Mesothelial cell of epicardium (in vitro differentiated cells): ENCODE measurements at regions not wholly inside any gene's neighbourhood (a gene's known extent, or its start where the extent isn't known, plus 50 kb on each side); places are given as distances from the start of the nearest gene placed in this dataset.
"Not testable (repeated sequence)": the region's sequence is repeated elsewhere in the genome, so short reads cannot be mapped to it uniquely, and the experiment has no call there.

Experiments
- DNase-seq, 2 experiments: peaks; one replicate each; pipeline ENCODE4 v3.0.0; 2021; ENCODE audit warnings: low spot score in 2 of 2; ENCODE audit not compliant: unreplicated experiment in 2 of 2
- H3K27ac Mint-ChIP-seq: 2 replicates; pipeline ENCODE4 v1.8.0; 2021; ENCODE audit warnings: mixed read lengths
- H3K27me3 Mint-ChIP-seq: 2 replicates; pipeline ENCODE4 v1.8.0; 2021; ENCODE audit warnings: low read depth, mixed read lengths
- H3K36me3 Mint-ChIP-seq: 2 replicates; pipeline ENCODE4 v1.8.0; 2021; ENCODE audit warnings: mixed read lengths
- H3K4me1 Mint-ChIP-seq: 2 replicates; pipeline ENCODE4 v1.8.0; 2021; ENCODE audit warnings: mixed read lengths
- H3K4me3 Mint-ChIP-seq: 2 replicates; pipeline ENCODE4 v1.8.0; 2021; ENCODE audit warnings: mild to moderate bottlenecking, moderate library complexity, mixed read lengths
- H3K9me3 Mint-ChIP-seq: 2 replicates; pipeline ENCODE4 v1.8.0; 2021; ENCODE audit warnings: mixed read lengths
- TF ChIP-seq, protein P1 (sequence below): fragments of 200-600 bp; sonication (generic); IDR thresholded peaks from one replicate; pipeline ENCODE4 v1.5.0; 2021; ENCODE audit warnings: antibody characterized with exemption; ENCODE audit not compliant: unreplicated experiment

DNA sequence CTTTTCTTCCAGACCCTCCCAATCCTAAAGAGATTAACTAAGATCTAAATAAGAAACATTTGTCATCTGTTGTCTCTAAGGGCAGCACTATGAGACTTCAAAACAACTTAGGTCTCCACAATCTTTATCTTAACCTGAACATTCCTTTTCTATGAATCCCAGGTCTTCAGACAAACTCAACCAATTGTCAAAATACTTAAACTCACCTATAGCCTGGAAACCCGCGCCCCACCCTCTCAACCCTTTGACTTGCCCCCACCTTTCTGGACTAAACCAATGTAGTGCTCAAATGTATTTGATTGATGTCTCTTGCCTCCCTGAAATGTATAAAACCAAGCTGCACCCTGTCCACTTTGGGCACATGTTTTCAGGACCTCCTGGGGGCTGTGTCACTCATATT, 76.5 kb upstream of the DMRT1 start:
- H3K36me3 Mint-ChIP-seq, result peaks cover 3% of the 10 kb centered on the region
- TF ChIP-seq, protein P1, sequence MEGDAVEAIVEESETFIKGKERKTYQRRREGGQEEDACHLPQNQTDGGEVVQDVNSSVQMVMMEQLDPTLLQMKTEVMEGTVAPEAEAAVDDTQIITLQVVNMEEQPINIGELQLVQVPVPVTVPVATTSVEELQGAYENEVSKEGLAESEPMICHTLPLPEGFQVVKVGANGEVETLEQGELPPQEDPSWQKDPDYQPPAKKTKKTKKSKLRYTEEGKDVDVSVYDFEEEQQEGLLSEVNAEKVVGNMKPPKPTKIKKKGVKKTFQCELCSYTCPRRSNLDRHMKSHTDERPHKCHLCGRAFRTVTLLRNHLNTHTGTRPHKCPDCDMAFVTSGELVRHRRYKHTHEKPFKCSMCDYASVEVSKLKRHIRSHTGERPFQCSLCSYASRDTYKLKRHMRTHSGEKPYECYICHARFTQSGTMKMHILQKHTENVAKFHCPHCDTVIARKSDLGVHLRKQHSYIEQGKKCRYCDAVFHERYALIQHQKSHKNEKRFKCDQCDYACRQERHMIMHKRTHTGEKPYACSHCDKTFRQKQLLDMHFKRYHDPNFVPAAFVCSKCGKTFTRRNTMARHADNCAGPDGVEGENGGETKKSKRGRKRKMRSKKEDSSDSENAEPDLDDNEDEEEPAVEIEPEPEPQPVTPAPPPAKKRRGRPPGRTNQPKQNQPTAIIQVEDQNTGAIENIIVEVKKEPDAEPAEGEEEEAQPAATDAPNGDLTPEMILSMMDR, result no peak
- peaks cover 4% of the 10 kb centered on the region for H3K4me1 Mint-ChIP-seq
- H3K27ac Mint-ChIP-seq, result no peak overlapping the region
- no peaks in the 10 kb centered on the region for H3K27me3 Mint-ChIP-seq
- no peak overlapping the region for H3K4me3 Mint-ChIP-seq
- peaks cover 22% of the 10 kb centered on the region for H3K9me3 Mint-ChIP-seq
- no peak for DNase-seq

GRCh38 chr9:767061-767561, 74.4 kb upstream of the DMRT1 start:
- H3K9me3 Mint-ChIP-seq, result peaks cover 42% of the 10 kb centered on the region
- H3K4me3 Mint-ChIP-seq, H3K27me3 Mint-ChIP-seq, H3K4me1 Mint-ChIP-seq, H3K36me3 Mint-ChIP-seq, H3K27ac Mint-ChIP-seq: not testable (repeated sequence)
- peak in 1 of 2 experiments; percentile 28 for DNase-seq

DNA sequence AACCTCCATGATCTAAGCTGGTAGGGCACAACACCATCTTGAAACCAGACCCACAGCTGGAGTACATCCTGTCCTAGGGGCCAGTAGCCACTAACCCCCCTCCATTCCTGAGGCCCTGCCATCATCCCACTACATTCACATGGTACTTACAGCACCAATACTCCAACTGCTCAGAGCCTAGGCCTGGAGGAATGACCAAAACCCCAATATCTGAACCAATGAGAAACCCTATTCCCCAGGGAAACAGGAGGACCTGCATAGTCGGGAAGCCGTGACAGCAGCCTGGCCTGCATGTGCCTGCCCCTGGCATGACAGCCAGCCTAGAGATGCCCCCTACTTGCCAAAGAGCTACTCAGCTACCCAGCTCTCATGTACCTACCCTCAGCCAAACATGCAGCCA, 65.4 kb upstream of the DMRT1 start:
- no peak for DNase-seq
- Mint-ChIP-seq H3K4me1 (no peaks in the 10 kb centered on the region), H3K27me3 (peaks cover 2% of the 10 kb centered on the region), H3K27ac (no peak overlapping the region), H3K4me3 (no peak overlapping the region), H3K36me3 (peaks cover 5% of the 10 kb centered on the region), H3K9me3 (peaks cover 43% of the 10 kb centered on the region)
- TF ChIP-seq, protein P1, result no peak

DNA sequence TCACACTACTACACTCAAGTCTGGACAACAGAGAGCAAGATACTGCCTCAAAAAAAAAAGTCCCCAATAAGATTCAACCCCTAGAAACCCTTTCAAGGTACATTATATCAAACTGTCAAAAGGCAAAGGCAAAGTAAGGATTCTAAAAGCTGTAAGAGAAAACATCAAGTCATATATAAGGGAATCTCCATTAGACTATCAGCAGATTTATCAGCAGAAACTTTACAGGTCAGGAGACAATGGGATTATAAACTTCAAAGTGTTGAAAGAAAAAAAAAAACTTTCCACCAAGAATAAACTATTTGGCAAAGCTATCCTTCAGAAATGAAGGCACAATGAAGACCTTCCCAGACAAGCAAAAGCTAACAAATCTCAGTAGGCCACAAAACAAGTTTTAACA, 63.5 kb upstream of the DMRT1 start:
- TF ChIP-seq, protein P1, result no peak
- no peak for DNase-seq
- H3K36me3 Mint-ChIP-seq, result peaks cover 5% of the 10 kb centered on the region
- H3K4me3 Mint-ChIP-seq, result no peak overlapping the region
- no peak overlapping the region for H3K27ac Mint-ChIP-seq
- no peaks in the 10 kb centered on the region for H3K4me1 Mint-ChIP-seq
- H3K27me3 Mint-ChIP-seq, result peaks cover 4% of the 10 kb centered on the region
- H3K9me3 Mint-ChIP-seq, result peaks cover 33% of the 10 kb centered on the region

GRCh38 chr9:784202-784601, 57.3 kb upstream of the DMRT1 start:
- H3K36me3 Mint-ChIP-seq, result peaks cover 2% of the 10 kb centered on the region
- H3K27me3 Mint-ChIP-seq, result peaks cover 4% of the 10 kb centered on the region
- peaks cover 13% of the 10 kb centered on the region for H3K9me3 Mint-ChIP-seq
- H3K27ac Mint-ChIP-seq, result no peak overlapping the region
- no peak overlapping the region for H3K4me3 Mint-ChIP-seq
- no peak for DNase-seq
- peaks cover 16% of the 10 kb centered on the region for H3K4me1 Mint-ChIP-seq
- TF ChIP-seq, protein P1, result no peak

DNA sequence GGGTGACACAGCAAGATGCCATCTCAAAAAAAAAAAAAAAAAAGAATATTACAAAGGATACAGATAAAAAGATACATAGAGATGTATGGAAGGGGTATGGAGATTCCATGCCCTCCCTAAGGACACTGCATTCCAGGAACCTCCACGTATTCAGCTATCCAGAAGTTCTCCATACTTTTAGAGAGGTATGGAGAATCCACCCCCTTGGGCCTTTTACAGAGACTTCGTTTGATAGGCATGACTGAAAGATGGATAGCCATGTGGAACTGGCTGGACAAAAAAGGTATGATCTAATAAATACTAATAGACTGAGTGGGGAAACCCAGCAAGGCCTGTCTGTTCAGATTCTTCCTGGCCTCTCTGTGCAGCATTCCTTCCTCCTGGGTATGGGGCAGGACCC, 56.6 kb upstream of the DMRT1 start:
- TF ChIP-seq, protein P1, result no peak
- Mint-ChIP-seq H3K9me3 (peaks cover 7% of the 10 kb centered on the region), H3K36me3 (no peaks in the 10 kb centered on the region), H3K4me1 (peaks cover 16% of the 10 kb centered on the region), H3K4me3 (no peak overlapping the region), H3K27me3 (peaks cover 2% of the 10 kb centered on the region), H3K27ac (peak overlapping the region; percentile 66)
- DNase-seq, result no peak
